ENCODE measurements at regions not wholly inside any gene's neighbourhood (a gene's known extent, or its start where the extent isn't known, plus 50 kb on each side); places are given as distances from the start of the nearest gene placed in this dataset.

- H3K9me3 ChIP-seq, result no peaks in the 10 kb centered on the region
- no peak for ATAC-seq
- ChIA-PET CTCF (no interaction called here), POLR2A (no interaction called here)
- no peak overlapping the region for H3K27ac ChIP-seq
- FAIRE-seq, result no peak
- WGBS (ENCODE audit: missing lambda C conversion rate), result 52% methylated on average over 4 of the region's 4 CpGs
- TF ChIP-seq FOSB (CRISPR knock-in tag; IDR thresholded peaks at IDR 0.05), result no peak
- TF ChIP-seq MAX (IDR thresholded peaks at IDR 0.05), result no peak
- TF ChIP-seq ZNF302 (CRISPR knock-in tag; IDR thresholded peaks at IDR 0.05), result no peak
- no peak for TF ChIP-seq RCOR1 (IDR thresholded peaks at IDR 0.05; ENCODE audit: low read depth, low read length)
- no peak for TF ChIP-seq HDAC2 (IDR thresholded peaks at IDR 0.05)
- no peak for TF ChIP-seq PHF8 (IDR thresholded peaks at IDR 0.05; ENCODE audit: borderline replicate concordance, low read depth)
- TF ChIP-seq FOSL2 (IDR thresholded peaks at IDR 0.05), result no peak
- TF ChIP-seq FOSL2 (CRISPR knock-in tag; IDR thresholded peaks at IDR 0.05), result no peak
- no peak for TF ChIP-seq CHD2 (IDR thresholded peaks at IDR 0.05; ENCODE audit: low read length, partially characterized antibody)
- no peak for TF ChIP-seq CTCF (IDR thresholded peaks at IDR 0.05)
- TF ChIP-seq HOXB13 (CRISPR knock-in tag; IDR thresholded peaks at IDR 0.05; ENCODE audit: low read depth), result no peak
- no peak for TF ChIP-seq EHMT2 (IDR thresholded peaks at IDR 0.05; ENCODE audit: low read depth)
- TF ChIP-seq SMC3 (IDR thresholded peaks at IDR 0.05), result no peak
- no peak for TF ChIP-seq MAZ (IDR thresholded peaks at IDR 0.05; ENCODE audit: borderline replicate concordance, low read depth, low read length)
- no peak for TF ChIP-seq RFX5 (IDR thresholded peaks at IDR 0.05)
- TF ChIP-seq PBX3 (IDR thresholded peaks at IDR 0.05), result no peak
- TF ChIP-seq RAD21 (conservative IDR thresholded peaks at IDR 0.05 in 1 of 2, IDR thresholded peaks at IDR 0.05 in 1 of 2), result no peak
- no peak for TF ChIP-seq CBX2 (IDR thresholded peaks at IDR 0.05; ENCODE audit: borderline replicate concordance, low read depth)
- TF ChIP-seq JUN (IDR thresholded peaks at IDR 0.05), result no peak
- no peak for DNase-seq (ENCODE audit: low read depth in 1 of 2, low spot score in 1 of 2)
- H3K4me2 ChIP-seq, result no peak overlapping the region
- no peak overlapping the region for H3K4me3 ChIP-seq
- H3K4me1 ChIP-seq, result peaks cover 2% of the 10 kb centered on the region; the same call in 1 of the 3 replicates
Measured at GRCh38 chr5:135715267-135716055, 119.0 kb upstream of the SLC25A48 start.

- POLR2A ChIA-PET, result no interaction called here
- ATAC-seq (no peak), DNase-seq (ENCODE audit: low read depth in 1 of 2, low spot score in 1 of 2) (no peak), FAIRE-seq (no peak)
- H3K4me1 ChIP-seq, result peaks cover 2% of the 10 kb centered on the region; the same call in 1 of the 3 replicates
- H3K9me3 ChIP-seq, result no peaks in the 10 kb centered on the region
- TF ChIP-seq HOXB5 (CRISPR knock-in tag; IDR thresholded peaks at IDR 0.05) (no peak), CHD2 (IDR thresholded peaks at IDR 0.05; ENCODE audit: low read length, partially characterized antibody) (no peak), EHMT2 (IDR thresholded peaks at IDR 0.05; ENCODE audit: low read depth) (no peak)
- no peak overlapping the region for H3K4me2 ChIP-seq
- H3K4me3 ChIP-seq, result no peak overlapping the region
- CTCF ChIA-PET, result no interaction called here
- no peak overlapping the region for H3K27ac ChIP-seq
- 27% methylated on average over 8 of the region's 10 CpGs for WGBS (ENCODE audit: missing lambda C conversion rate)
Measured at GRCh38 chr5:135714126-135714894, 120.2 kb upstream of the SLC25A48 start.

All from A549 (cell line).